WTC11 (cell line): ENCODE measurements at regions not wholly inside any gene's neighbourhood (a gene's known extent, or its start where the extent isn't known, plus 50 kb on each side); places are given as distances from the start of the nearest gene placed in this dataset.

Experiments used
- GABPB1 ChIP-seq: sonication (generic); formaldehyde crosslinking; IDR thresholded peaks from 2 replicates; pipeline ENCODE4 v1.8.1; 2023; ENCODE audit warnings: mild to moderate bottlenecking, missing genetic modification reagents
- TF ChIP-seq, protein P1 (sequence below): sonication (generic); formaldehyde crosslinking; IDR thresholded peaks from 2 replicates; pipeline ENCODE4 v1.8.1; 2023; ENCODE audit warnings: mild to moderate bottlenecking, missing genetic modification reagents
- TF ChIP-seq, protein P2 (sequence below): fragments of 200-600 bp; IDR thresholded peaks from 2 replicates; pipeline ENCODE4 v1.8.0; 2022; ENCODE audit warnings: antibody characterized with exemption
- TF ChIP-seq, protein P3 (sequence below): sonication (generic); formaldehyde crosslinking; conservative IDR thresholded peaks from 2 replicates; pipeline ENCODE4 v1.8.1; 2022; ENCODE audit warnings: mild to moderate bottlenecking, missing genetic modification reagents
- TF ChIP-seq, protein P4 (sequence below): sonication (generic); formaldehyde crosslinking; IDR thresholded peaks from 2 replicates; pipeline ENCODE4 v1.8.0; 2023; ENCODE audit warnings: missing genetic modification reagents

DNA sequence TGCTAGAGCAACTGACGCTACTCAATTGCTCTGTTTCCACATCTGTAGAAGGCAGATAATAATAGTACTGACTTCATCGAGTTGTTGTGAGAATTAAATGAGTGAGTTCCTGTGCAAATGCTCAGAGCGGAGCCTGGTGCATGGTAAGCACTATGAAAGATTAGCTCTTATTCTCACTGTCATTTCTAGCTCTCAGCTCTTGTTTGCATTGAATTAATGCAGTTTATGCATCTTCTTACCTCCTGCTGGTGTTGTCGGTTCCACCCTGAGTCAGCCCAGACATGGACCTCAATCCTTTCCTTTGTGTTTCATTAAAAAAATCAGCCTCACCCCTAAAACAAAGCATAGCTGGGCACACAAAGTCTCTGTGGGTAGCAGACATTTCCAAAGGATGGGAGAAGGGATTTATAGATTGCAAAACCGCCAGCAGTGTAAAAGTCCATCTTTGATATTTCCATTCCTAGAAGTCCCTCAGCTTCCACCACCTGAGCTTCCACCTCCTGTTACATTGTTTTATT lies 254.4 kb upstream of the CSF3R start:
- TF ChIP-seq, protein P1, sequence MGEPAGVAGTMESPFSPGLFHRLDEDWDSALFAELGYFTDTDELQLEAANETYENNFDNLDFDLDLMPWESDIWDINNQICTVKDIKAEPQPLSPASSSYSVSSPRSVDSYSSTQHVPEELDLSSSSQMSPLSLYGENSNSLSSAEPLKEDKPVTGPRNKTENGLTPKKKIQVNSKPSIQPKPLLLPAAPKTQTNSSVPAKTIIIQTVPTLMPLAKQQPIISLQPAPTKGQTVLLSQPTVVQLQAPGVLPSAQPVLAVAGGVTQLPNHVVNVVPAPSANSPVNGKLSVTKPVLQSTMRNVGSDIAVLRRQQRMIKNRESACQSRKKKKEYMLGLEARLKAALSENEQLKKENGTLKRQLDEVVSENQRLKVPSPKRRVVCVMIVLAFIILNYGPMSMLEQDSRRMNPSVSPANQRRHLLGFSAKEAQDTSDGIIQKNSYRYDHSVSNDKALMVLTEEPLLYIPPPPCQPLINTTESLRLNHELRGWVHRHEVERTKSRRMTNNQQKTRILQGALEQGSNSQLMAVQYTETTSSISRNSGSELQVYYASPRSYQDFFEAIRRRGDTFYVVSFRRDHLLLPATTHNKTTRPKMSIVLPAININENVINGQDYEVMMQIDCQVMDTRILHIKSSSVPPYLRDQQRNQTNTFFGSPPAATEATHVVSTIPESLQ (CRISPR knock-in tag), result no peak
- TF ChIP-seq, protein P2, sequence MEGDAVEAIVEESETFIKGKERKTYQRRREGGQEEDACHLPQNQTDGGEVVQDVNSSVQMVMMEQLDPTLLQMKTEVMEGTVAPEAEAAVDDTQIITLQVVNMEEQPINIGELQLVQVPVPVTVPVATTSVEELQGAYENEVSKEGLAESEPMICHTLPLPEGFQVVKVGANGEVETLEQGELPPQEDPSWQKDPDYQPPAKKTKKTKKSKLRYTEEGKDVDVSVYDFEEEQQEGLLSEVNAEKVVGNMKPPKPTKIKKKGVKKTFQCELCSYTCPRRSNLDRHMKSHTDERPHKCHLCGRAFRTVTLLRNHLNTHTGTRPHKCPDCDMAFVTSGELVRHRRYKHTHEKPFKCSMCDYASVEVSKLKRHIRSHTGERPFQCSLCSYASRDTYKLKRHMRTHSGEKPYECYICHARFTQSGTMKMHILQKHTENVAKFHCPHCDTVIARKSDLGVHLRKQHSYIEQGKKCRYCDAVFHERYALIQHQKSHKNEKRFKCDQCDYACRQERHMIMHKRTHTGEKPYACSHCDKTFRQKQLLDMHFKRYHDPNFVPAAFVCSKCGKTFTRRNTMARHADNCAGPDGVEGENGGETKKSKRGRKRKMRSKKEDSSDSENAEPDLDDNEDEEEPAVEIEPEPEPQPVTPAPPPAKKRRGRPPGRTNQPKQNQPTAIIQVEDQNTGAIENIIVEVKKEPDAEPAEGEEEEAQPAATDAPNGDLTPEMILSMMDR, result no peak
- TF ChIP-seq GABPB1, result no peak
- TF ChIP-seq, protein P3, sequence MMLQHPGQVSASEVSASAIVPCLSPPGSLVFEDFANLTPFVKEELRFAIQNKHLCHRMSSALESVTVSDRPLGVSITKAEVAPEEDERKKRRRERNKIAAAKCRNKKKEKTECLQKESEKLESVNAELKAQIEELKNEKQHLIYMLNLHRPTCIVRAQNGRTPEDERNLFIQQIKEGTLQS (CRISPR knock-in tag), result no peak
- TF ChIP-seq, protein P4, sequence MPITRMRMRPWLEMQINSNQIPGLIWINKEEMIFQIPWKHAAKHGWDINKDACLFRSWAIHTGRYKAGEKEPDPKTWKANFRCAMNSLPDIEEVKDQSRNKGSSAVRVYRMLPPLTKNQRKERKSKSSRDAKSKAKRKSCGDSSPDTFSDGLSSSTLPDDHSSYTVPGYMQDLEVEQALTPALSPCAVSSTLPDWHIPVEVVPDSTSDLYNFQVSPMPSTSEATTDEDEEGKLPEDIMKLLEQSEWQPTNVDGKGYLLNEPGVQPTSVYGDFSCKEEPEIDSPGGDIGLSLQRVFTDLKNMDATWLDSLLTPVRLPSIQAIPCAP (CRISPR knock-in tag), result no peak
